Transverse colon (tissue), 4 donors: ENCODE measurements at regions not wholly inside any gene's neighbourhood (a gene's known extent, or its start where the extent isn't known, plus 50 kb on each side); places are given as distances from the start of the nearest gene placed in this dataset.

Experiments used
- DNase-seq: peaks from one replicate; pipeline ENCODE4 v3.0.0-alpha.2; 2019
- H3K27ac ChIP-seq, 4 donors: fragments of 200-600 bp; sonication (generic); 2 replicates each; pipeline ENCODE4 v1.5.1; 2016 to 2018; ENCODE audit warnings: inconsistent platforms in 4 of 4
- H3K27me3 ChIP-seq: fragments of 200-600 bp; sonication (generic); 2 replicates; pipeline ENCODE4 v1.5.1; 2017; ENCODE audit warnings: inconsistent platforms
- H3K36me3 ChIP-seq, 4 donors: fragments of 200-600 bp; sonication (generic); 2 replicates each; pipeline ENCODE4 v1.5.1; 2017 to 2019; ENCODE audit warnings: inconsistent platforms in 4 of 4
- H3K4me1 ChIP-seq, 4 donors: fragments of 200-600 bp; sonication (generic); 2 replicates each; pipeline ENCODE4 v1.5.1; 2017 to 2020; ENCODE audit warnings: inconsistent platforms in 4 of 4
- H3K4me3 ChIP-seq, 4 donors: fragments of 200-600 bp; sonication (generic); 1 replicate in 1 of 4; 2 replicates in 3 of 4; pipeline versions ENCODE4 v1.5.1 to v1.6.1; 2017 to 2019; ENCODE audit warnings: inconsistent platforms in 4 of 4
- H3K9me3 ChIP-seq, 2 donors: fragments of 200-600 bp; sonication (generic); 2 replicates each; pipeline ENCODE4 v1.5.1; 2017 to 2019; ENCODE audit warnings: inconsistent platforms in 2 of 2
- CTCF ChIP-seq, 5 experiments: fragments of 200-600 bp in 3 of 5; fragments of 450-650 bp in 2 of 5; sonication (generic) in 3 of 5; IDR thresholded peaks; 1 replicate in 2 of 5; 2 replicates in 3 of 5; pipeline ENCODE4 v1.5.1; 2016 to 2017; ENCODE audit warnings: antibody characterized with exemption in 5 of 5, inconsistent platforms in 3 of 5, mild to moderate bottlenecking in 2 of 5, moderate library complexity in 1 of 5
- EP300 ChIP-seq: sonication (generic); formaldehyde crosslinking; IDR thresholded peaks from one replicate; pipeline ENCODE4 v1.6.1; 2017; ENCODE audit warnings: antibody characterized with exemption, low read depth
- POLR2A ChIP-seq: fragments of 450-650 bp; IDR thresholded peaks from one replicate; pipeline ENCODE4 v1.6.1; 2016; ENCODE audit warnings: antibody characterized with exemption, mild to moderate bottlenecking, moderate library complexity
- POLR2AphosphoS5 ChIP-seq, 3 donors: sonication (generic); formaldehyde crosslinking; IDR thresholded peaks; one replicate each; pipeline ENCODE4 v1.6.1; 2016; ENCODE audit warnings: antibody characterized with exemption in 3 of 3
- WGBS, 2 donors: methylation state at CpG; one replicate each; pipeline ENCODE4 v1.1.5; 2018; ENCODE audit warnings: low coverage in 1 of 2; 5-methylcytosine and 5-hydroxymethylcytosine counted together
- in situ Hi-C, 4 donors: fragments of 200-750 bp; cut with MboI; loops; one replicate each; pipeline versions ENCODE4 v1.15.0 to v1.15.1; 2017; ENCODE audit warnings: low sequenced_read_pairs in 3 of 4, low pct_ligation_motif_present in 1 of 4, low pct_unique_long_range_greater_than_20kb in 1 of 4
- intact Hi-C: fragments of 100-400 bp; cut with DNase I; formaldehyde crosslinking; loops from one replicate; pipeline ENCODE4 v1.15.1; 2023; ENCODE audit warnings: low total_unique reads

GRCh38 chr5:74327339-74327685 is 313.2 kb downstream of the ENC1 start:
- Histone ChIP-seq H3K9me3 (no peaks in the 10 kb centered on the region), H3K36me3 (no peaks in the 10 kb centered on the region), H3K27me3 (no peaks in the 10 kb centered on the region), H3K27ac (no peak overlapping the region), H3K4me1 (peaks cover 0 to 23% (median 11%) of the 10 kb centered on the region in 4 donors), H3K4me3 (no peak overlapping the region)
- intact Hi-C loops (no loop called here), in situ Hi-C loops (no loop called here)
- 37 to 40% methylated on average over 2 of the region's 2 CpGs for WGBS, 2 donors
- no peak for DNase-seq
- TF ChIP-seq POLR2AphosphoS5 (IDR thresholded peaks at IDR 0.05), result no peak
- TF ChIP-seq POLR2A, result no peak
- no peak for TF ChIP-seq CTCF (IDR thresholded peaks at IDR 0.05)
- TF ChIP-seq EP300, result no peak

GRCh38 chr5:74326571-74327338 is 313.8 kb downstream of the ENC1 start:
- Histone ChIP-seq H3K27me3 (no peaks in the 10 kb centered on the region), H3K4me1 (peaks cover 0 to 23% (median 11%) of the 10 kb centered on the region in 4 donors), H3K36me3 (no peaks in the 10 kb centered on the region), H3K27ac (no peak overlapping the region), H3K9me3 (no peaks in the 10 kb centered on the region), H3K4me3 (no peak overlapping the region)
- in situ Hi-C loops, result no loop called here
- intact Hi-C loops, result no loop called here
- 14 to 57% methylated on average over 2 to 6 of the region's 6 CpGs for WGBS, 2 donors
- TF ChIP-seq EP300, result no peak
- DNase-seq, result peak; percentile 51

- WGBS, 2 donors, result 85 to 92% methylated on average over 2 of the region's 2 CpGs
- H3K4me1 ChIP-seq, result peaks cover 0 to 23% (median 11%) of the 10 kb centered on the region in 4 donors
- H3K36me3 ChIP-seq, result no peaks in the 10 kb centered on the region
- no peak overlapping the region for H3K4me3 ChIP-seq
- no peak overlapping the region for H3K27ac ChIP-seq
- in situ Hi-C loops (no loop called here), intact Hi-C loops (no loop called here)
- DNase-seq, result no peak
- no peak for TF ChIP-seq POLR2AphosphoS5 (IDR thresholded peaks at IDR 0.05)
- no peak for TF ChIP-seq POLR2A
- no peak for TF ChIP-seq CTCF (IDR thresholded peaks at IDR 0.05)
- TF ChIP-seq EP300, result no peak
- H3K27me3 ChIP-seq, result no peaks in the 10 kb centered on the region
- H3K9me3 ChIP-seq, result no peaks in the 10 kb centered on the region
Measured at GRCh38 chr5:74325866-74326265, 314.7 kb downstream of the ENC1 start.

- in situ Hi-C loops (no loop called here), intact Hi-C loops (no loop called here)
- no peak for DNase-seq
- Histone ChIP-seq H3K9me3 (no peaks in the 10 kb centered on the region), H3K4me1 (peaks cover 0 to 23% (median 11%) of the 10 kb centered on the region in 4 donors), H3K4me3 (no peak overlapping the region), H3K27ac (no peak overlapping the region), H3K36me3 (no peaks in the 10 kb centered on the region), H3K27me3 (no peaks in the 10 kb centered on the region)
- no peak for TF ChIP-seq POLR2AphosphoS5 (IDR thresholded peaks at IDR 0.05)
- no peak for TF ChIP-seq POLR2A
- TF ChIP-seq CTCF (IDR thresholded peaks at IDR 0.05), result no peak
- no peak for TF ChIP-seq EP300
- 91 to 100% methylated on average over 1 to 4 of the region's 4 CpGs for WGBS, 2 donors
Measured at GRCh38 chr5:74324556-74324955, 316.0 kb downstream of the ENC1 start.

GRCh38 chr5:74322944-74323343 is 317.6 kb downstream of the ENC1 start:
- no peaks in the 10 kb centered on the region for H3K9me3 ChIP-seq
- 60 to 80% methylated on average over 3 of the region's 3 CpGs for WGBS, 2 donors

More at GRCh38 chr5:74322944-74323343, 317.6 kb downstream of the ENC1 start:
- intact Hi-C loops, result no loop called here
- no peak overlapping the region for H3K27ac ChIP-seq
- H3K36me3 ChIP-seq, result no peaks in the 10 kb centered on the region
- no peak for TF ChIP-seq EP300
- no peak for TF ChIP-seq CTCF (IDR thresholded peaks at IDR 0.05)
- no peak for TF ChIP-seq POLR2A
- no peak for TF ChIP-seq POLR2AphosphoS5 (IDR thresholded peaks at IDR 0.05)
- H3K27me3 ChIP-seq, result no peaks in the 10 kb centered on the region
- peaks cover 0 to 16% (median 9%) of the 10 kb centered on the region in 4 donors for H3K4me1 ChIP-seq
- no peak overlapping the region for H3K4me3 ChIP-seq
- no peak for DNase-seq
- in situ Hi-C loops, result no loop called here
